ENCODE measurements at regions not wholly inside any gene's neighbourhood (a gene's known extent, or its start where the extent isn't known, plus 50 kb on each side); places are given as distances from the start of the nearest gene placed in this dataset.
"Not testable (repeated sequence)": the region's sequence is repeated elsewhere in the genome, so short reads cannot be mapped to it uniquely, and the experiment has no call there.

DNA sequence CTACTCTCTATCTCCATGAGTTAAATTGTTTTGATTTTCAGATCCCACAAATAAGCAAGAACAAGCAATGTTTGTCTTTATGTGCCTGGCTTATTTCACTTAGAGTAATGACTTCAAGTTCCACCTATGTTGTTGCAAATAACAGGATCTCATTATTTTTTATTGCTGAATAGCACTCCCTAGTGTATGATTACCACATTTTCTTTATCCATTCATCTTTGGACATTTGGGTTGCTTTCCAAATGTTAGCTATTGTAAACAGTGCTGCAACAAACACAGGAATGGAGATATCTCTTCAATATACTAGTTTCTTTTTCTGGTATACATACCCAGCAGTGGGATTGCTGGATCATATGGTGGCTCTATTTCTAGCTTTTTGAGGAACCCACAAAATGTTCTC, 136.0 kb downstream of the SLITRK2 start:
- DNase-seq (ENCODE audit: insufficient read length, low spot score) = no peak

DNA sequence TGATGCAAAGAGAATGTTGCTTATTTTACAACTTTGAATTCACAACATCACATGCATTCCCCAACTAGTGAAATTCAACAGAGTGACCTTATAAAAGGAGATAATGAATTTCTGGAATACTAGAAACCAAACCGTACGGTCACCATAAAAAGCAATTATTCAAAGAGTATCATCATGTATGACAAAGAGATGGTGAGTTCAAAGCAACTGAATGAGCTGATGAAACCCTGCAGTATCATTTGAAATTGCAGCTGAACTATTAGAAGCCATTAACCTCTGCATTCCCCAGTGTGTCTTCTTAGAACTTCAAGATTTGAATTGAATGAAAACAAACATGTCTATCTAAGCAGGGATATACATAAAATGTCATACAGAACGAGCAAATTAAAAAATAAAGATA, 172.4 kb downstream of the SLITRK2 start:
- FAIRE-seq (no peak), DNase-seq (ENCODE audit: insufficient read length, low spot score) (no peak)
- TF ChIP-seq, protein P1, sequence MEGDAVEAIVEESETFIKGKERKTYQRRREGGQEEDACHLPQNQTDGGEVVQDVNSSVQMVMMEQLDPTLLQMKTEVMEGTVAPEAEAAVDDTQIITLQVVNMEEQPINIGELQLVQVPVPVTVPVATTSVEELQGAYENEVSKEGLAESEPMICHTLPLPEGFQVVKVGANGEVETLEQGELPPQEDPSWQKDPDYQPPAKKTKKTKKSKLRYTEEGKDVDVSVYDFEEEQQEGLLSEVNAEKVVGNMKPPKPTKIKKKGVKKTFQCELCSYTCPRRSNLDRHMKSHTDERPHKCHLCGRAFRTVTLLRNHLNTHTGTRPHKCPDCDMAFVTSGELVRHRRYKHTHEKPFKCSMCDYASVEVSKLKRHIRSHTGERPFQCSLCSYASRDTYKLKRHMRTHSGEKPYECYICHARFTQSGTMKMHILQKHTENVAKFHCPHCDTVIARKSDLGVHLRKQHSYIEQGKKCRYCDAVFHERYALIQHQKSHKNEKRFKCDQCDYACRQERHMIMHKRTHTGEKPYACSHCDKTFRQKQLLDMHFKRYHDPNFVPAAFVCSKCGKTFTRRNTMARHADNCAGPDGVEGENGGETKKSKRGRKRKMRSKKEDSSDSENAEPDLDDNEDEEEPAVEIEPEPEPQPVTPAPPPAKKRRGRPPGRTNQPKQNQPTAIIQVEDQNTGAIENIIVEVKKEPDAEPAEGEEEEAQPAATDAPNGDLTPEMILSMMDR (IDR thresholded peaks at IDR 0.05; ENCODE audit: insufficient read depth, missing control alignments) = no peak

More for the DNA sequence above, 136.0 kb downstream of the SLITRK2 start:
- no peak for FAIRE-seq
- TF ChIP-seq, protein P1 (IDR thresholded peaks at IDR 0.05; ENCODE audit: insufficient read depth, missing control alignments) = no peak

DNA sequence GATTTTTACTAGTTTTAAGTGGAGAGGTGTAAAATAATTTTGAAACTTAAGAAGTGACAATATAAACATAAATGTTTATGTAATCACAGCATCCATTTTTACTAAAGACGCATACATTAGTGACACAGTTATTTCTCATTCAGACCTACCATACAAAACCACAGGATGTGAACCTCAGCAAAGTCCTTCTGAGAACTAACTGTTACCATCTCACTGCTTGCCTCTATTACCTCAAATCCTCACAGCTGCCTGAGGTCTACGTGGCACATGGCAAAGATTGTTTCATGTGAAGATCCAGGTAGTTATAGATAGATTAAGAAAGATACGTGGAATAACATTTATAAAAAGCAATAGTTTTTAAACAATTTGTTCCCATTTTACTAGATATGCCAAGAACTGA, 189.0 kb downstream of the SLITRK2 start:
- TF ChIP-seq, protein P1 (IDR thresholded peaks at IDR 0.05; ENCODE audit: insufficient read depth, missing control alignments) = no peak
- FAIRE-seq (no peak), DNase-seq (ENCODE audit: insufficient read length, low spot score) (no peak)

DNA sequence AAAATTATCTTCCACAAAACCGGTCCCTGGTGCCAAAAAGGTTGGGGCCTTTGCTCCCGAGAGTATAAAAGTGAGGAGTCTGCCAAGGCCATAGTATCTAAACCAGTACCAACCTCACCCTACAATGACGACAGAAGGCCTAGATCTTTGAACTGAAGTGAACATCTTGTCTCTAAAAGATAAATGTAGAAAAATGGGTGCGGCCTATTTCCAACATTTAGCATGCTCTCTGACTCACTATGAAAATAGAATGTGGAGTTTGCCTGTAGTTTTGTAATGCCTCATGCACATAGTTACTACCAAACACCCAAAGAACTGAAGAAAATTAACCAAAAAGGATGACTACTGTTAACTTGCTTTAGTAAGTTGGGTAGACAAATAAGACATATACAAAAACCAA, 218.4 kb downstream of the SLITRK2 start:
- no peak for DNase-seq (ENCODE audit: insufficient read length, low spot score)
- TF ChIP-seq, protein P1 (IDR thresholded peaks at IDR 0.05; ENCODE audit: insufficient read depth, missing control alignments) = no peak
- no peak for FAIRE-seq

DNA sequence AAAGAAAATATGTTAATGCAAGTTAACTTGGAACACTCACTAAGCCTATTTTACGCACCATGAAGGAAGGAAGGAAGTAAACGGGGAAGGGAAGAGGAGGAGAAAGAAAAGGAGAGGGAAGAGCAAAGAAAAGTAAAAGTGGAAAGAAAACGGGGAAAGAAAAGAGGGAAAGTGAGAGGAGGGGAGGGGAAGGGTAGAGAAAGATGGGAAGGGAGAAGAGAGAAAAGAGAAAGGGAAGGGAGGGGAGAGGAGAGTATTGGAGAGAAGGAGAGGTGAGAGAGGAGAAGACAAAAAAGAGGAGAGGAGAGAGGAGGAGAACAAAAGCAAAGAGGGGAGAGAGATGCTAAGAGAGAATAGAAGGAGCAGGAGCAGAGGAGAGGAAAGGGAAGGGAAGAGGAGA, 224.1 kb downstream of the SLITRK2 start:
- DNase-seq (ENCODE audit: insufficient read length, low spot score) (no peak), FAIRE-seq (no peak)
- TF ChIP-seq, protein P1 (IDR thresholded peaks at IDR 0.05; ENCODE audit: insufficient read depth, missing control alignments) = no peak

DNA sequence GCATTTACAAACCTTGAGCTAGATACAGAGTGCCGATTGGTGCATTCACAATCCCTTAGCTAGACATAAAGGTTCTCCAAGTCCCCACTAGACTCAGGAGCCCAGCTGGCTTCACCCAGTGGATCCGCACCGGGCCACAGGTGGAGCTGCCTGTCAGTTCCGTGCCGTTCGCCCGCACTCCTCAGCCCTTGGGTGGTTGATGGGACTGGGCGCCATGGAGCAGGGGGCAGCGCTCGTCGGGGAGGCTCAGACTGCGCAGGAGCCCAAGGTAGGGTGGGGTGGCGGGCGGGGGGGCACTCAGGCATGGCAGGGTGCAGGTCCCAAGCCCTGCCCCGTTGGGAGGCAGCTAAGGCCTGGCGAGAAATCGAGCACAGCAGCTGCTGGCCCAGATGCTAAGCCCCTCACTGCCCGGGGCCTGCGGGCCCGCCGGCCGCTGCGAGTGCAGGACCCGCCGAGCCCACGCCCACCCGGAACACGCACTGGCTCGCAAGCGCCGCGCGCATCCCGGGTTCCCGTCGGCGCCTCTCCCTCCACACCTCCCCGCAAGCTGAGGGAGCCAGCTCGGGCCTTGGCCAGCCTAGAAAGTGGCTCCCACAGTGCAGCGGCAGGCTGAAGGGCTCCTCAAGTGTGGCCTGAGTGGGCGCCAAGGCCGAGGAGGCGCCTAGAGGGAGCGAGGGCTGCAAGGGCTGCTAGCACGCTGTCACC, 228.5 kb downstream of the SLITRK2 start:
- not testable (repeated sequence) for FAIRE-seq; DNase-seq (ENCODE audit: insufficient read length, low spot score)

DNA sequence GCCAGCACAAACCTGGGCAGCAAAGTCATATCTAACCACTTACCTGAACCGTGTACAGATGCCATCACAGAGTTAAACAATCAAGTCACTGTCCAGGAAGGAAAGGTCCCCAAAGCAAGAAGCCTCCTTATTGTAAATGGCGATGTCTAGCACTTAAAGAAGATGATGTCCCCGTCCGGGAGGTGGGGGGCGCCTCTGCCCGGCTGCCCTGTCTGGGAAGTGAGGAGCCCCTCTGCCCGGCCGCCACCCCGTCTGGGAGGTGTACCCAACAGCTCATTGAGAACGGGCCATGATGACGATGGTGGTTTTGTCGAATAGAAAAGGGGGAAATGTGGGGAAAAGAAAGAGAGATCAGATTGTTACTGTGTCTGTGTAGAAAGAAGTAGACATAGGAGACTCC, 231.9 kb downstream of the SLITRK2 start:
- DNase-seq (ENCODE audit: insufficient read length, low spot score); FAIRE-seq: not testable (repeated sequence)

DNA sequence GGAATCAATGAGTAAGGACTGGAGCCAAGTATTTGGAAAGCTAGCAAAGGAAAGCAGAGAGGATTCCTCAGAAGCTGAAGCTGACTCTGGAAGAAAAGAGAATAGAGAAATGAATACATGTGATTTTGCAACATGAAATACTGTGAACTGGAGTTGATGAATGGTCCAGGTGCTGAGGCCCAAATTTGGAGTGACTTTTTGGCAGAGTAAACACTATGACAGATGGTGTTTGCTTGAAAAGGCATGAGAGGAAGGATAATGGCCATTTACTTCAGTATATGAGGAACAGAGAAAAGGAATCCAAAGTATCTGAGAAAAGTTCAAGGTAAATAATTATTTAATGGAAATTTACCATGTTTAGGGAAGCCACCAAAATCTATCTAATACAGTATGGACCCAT, 236.7 kb downstream of the SLITRK2 start:
- FAIRE-seq = no peak
- TF ChIP-seq, protein P1 (IDR thresholded peaks at IDR 0.05; ENCODE audit: insufficient read depth, missing control alignments) = no peak
- DNase-seq (ENCODE audit: insufficient read length, low spot score) = no peak

Measured in D721Med (cell line).